GM21381 (cell line): ENCODE measurements at regions not wholly inside any gene's neighbourhood (a gene's known extent, or its start where the extent isn't known, plus 50 kb on each side); places are given as distances from the start of the nearest gene placed in this dataset.
"Not testable (repeated sequence)": the region's sequence is repeated elsewhere in the genome, so short reads cannot be mapped to it uniquely, and the experiment has no call there.

ENCODE experiments used
- ATAC-seq: cut with Tn5 transposase; IDR thresholded peaks from one replicate; pipeline ENCODE4 v1.9.1; 2021; ENCODE audit warnings: mild to moderate bottlenecking, moderate library complexity; ENCODE audit not compliant: unreplicated experiment

GRCh38 chr9:91019871-91020270 is 218.3 kb downstream of the SYK start:
- not testable (repeated sequence) for ATAC-seq

- ATAC-seq: not testable (repeated sequence)
Observed at GRCh38 chr9:91021656-91022055, 220.0 kb downstream of the SYK start.

DNA sequence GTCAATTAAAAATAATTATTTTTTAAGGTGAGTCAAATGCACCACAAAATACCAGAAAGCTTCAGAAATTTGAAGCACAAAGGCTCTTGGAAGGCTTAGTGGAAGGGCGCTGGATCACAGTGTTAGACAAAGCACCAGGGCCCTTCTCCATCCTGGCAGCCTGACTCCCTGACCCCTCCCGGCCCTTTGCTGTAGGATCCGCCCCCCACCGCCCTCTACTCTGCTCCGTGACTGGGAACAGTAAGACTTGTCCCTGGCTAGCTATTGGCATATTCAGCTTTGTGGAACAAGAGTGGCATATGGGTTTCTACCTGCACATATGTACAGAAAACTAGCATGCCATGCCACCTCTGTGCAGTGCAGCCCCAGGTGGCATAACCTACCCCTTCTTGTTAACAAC is 222.1 kb downstream of the SYK start:
- ATAC-seq: no peak

- no peak for ATAC-seq
Observed at GRCh38 chr9:91024841-91025240, 223.2 kb downstream of the SYK start.

- ATAC-seq: no peak
Observed at GRCh38 chr9:91025856-91026255, 224.2 kb downstream of the SYK start.

GRCh38 chr9:91026266-91026665 is 224.6 kb downstream of the SYK start:
- ATAC-seq: no peak

GRCh38 chr9:91027005-91027404 is 225.4 kb downstream of the SYK start:
- no peak for ATAC-seq

- ATAC-seq: no peak
Observed at GRCh38 chr9:91028166-91028827, 226.7 kb downstream of the SYK start.

GRCh38 chr9:91029650-91030361 is 228.2 kb downstream of the SYK start:
- ATAC-seq: no peak

DNA sequence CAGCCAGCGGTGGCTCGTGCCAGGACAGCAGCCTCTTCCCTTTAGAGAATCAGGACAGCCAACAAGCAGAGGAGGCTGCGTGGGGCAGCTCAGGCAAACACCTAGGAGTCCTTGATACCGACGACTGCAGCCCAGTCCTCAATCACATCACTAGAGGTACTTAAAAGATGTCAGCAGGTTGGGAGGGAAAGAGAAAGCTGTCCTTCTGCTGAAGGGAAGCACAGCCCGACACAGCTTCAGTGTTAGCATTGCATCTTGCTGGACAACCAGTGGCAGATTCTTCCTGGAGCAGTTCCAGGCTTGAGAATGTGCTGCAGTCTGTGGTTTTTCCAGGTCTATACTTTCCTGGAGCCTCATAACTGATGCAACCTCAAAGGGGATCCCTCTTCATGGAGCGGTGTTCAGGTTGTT is 230.5 kb downstream of the SYK start:
- ATAC-seq: no peak

DNA sequence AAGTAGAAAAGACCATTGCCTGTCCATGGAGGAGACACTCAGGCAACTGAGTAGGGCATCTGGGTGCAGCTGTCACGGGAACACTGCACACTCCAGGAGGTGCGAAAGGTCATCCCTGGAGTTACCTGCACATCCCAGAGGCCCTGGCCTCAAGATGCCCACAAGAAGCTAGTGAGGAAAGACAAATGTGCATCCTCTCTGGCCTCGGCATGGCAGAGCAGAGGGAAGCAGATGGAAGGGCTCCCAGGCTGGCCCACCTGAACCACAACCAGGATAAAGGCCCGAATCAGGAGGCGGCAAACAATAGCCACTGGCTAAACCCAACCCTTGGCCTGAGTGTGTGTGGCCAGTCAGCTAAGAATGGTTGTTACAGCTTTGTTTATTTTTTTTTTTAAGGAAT is 231.7 kb downstream of the SYK start:
- no peak for ATAC-seq

GRCh38 chr9:91033797-91034196 is 232.2 kb downstream of the SYK start:
- no peak for ATAC-seq

GRCh38 chr9:91034521-91034920 is 232.9 kb downstream of the SYK start:
- no peak for ATAC-seq

DNA sequence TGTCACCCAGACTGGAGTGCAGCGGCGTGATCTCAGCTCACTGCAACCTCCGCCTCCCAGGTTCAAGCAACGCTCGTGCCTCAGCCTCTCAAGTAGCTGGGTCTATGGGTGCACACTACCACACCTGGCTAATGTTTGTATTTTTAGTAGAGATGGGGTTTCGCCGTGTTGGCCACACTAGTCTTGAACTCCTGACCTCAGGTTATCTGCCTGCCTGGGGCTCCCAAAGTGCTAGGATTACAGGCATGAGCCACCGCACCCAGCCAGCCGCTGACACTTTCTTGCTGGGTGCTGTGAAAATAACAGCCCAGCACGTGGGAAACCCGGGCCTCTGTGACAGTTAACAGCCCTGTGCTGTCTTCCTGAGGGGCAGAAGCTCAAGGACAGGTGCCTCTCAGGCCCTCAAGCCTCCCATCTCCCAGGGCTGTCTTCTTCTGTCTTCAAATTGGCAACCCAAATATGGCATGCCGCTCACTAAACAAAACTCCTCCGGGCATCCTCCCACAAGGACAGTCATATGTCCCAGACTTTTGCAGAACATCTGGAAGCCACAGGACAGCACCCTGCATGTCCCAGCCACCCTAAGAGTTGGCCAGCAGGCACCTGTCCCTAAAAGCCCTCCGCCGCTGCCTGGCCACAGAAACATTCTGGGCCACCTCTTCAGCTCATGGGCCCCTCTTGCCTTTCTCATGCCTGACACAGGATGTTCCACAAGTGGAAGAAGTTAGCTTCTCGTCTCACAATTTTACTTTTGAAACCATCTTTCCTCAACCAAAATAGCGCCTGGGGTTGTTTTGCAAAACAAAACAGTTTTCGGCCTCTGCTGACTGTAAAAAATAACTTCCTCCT is 233.6 kb downstream of the SYK start:
- no peak for ATAC-seq

- no peak for ATAC-seq
Observed at GRCh38 chr9:91035825-91036208, 234.2 kb downstream of the SYK start.

- ATAC-seq: no peak
Observed at GRCh38 chr9:91036356-91036755, 234.7 kb downstream of the SYK start.

DNA sequence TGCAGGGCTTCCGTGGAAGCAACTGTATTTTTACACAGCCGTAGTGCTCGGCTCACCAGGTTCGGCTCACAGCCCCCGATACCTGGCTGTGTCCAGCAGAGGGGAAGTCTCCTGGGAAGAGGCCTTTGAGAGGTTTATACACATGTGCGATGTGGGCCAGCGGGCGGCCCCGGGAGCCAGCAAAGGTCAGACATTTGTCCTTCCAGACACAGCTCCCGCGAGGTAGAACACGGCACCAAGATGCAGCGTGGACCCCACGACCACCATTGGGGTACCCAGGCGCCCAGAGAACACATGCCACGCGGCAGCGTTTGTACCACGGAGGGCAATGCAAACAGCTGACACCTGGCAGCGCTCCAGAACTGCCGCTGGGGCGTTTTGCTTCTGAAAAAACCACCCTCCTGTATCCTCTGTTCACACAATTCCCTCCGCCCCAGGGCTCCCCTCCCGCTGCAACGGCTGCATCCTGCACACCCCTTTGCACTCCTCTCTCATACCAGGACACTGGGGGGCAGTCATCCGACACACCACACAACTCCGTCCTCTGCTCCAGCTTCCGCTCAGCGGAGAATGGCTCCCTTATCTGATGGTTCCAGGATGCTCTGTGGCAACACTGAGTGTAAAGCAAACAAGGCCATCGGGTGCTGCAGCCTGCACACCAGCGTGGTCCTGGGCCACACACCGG is 235.3 kb downstream of the SYK start:
- ATAC-seq: no peak

DNA sequence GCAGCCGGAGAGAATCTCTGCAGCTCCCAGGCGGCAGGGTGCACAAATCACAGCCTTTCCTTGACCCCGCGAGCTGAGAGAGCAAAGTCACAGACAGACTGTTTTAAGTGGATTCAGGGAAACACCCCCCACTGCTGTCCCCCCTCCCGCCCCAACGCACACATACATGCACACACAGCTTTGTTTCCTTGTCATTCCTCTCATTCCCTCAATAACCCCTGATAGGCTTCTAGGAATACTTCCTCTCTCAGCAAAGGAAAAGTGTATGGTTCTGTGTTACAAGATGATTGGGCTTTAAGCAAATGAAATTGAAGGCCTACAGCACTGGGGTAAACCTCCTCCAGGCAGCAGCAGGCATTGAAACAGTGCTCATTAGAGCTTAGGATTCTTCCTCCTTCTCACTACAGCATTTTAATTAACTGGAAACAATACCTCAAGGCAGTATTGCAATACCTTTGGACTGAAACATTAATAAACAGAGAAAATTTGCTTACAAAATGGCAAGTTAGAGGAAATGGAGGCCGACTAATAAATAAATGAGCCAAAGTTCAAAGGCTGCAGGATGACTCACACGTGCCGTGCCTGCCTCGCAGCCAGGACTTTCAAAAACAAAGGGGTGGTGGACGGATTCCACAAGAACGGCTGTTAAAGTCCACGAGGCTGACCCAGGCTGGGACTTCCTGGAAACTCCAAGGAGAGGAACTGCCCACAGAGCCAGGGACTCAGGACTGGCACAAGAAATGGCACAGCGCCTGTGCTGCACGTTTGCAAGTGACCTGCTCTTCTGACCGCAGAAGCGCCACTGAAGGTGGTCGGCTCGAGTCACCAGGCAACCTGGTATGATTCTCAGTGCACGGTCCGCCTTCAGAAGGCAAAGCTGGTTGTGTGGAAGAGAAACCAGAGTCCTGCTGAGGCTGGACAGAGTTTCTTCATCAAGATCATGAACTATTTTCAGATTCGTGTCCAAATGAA is 236.2 kb downstream of the SYK start:
- no peak for ATAC-seq

DNA sequence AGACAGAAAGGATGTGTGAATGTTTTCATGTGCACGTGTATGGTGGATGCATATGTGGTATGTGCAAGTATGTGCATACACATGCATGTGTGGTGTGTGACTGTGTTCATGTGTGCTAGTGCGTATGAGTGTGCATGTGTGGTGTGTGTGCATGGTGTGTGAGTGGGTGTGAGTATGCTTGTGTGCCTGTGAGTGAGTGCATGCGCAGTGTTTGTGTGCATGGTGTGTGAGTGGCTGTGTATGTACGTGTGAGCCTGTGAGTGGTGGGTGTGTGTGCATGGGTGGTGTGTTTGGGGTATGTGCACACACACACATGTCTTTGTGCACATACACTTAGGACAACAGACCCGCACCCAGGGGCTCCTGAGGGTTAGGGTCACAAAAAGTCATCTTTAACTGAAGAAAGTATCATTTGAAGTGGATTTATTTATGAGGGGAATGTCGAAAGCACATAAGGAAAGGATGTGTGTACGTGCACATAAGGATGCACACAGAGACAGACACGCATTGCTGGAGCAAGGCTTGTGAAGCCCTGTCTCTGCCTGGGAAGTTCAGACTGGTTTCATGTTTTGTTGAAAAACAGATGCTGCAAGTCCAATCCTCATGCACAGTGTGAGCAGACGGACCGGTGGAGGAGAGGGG is 237.0 kb downstream of the SYK start:
- ATAC-seq: no peak
